IPS DF 6.9 (cell line): ENCODE measurements at regions not wholly inside any gene's neighbourhood (a gene's known extent, or its start where the extent isn't known, plus 50 kb on each side); places are given as distances from the start of the nearest gene placed in this dataset.
"Not testable (repeated sequence)": the region's sequence is repeated elsewhere in the genome, so short reads cannot be mapped to it uniquely, and the experiment has no call there.

Experiments
- DNase-seq: peaks from one replicate; pipeline ENCODE4 v3.0.0-alpha.2; 2013; ENCODE audit warnings: low read depth, low spot score
- H3K27ac ChIP-seq: one replicate; pipeline ENCODE4 v1.5.1; 2013; ENCODE audit warnings: low read length, control low read depth
- H3K27me3 ChIP-seq: 2 replicates; pipeline ENCODE4 v1.6.1; 2013; ENCODE audit warnings: mild to moderate bottlenecking, low read length; ENCODE audit not compliant: control insufficient read depth, insufficient read depth
- H3K36me3 ChIP-seq: 2 replicates; pipeline ENCODE4 v1.6.1; 2013; ENCODE audit warnings: low read length; ENCODE audit not compliant: control insufficient read depth, insufficient read depth
- H3K4me1 ChIP-seq: 2 replicates; pipeline ENCODE4 v1.6.1; 2013; ENCODE audit warnings: low read length; ENCODE audit not compliant: control insufficient read depth, insufficient read depth
- H3K4me3 ChIP-seq: 2 replicates; pipeline ENCODE4 v1.5.1; 2013; ENCODE audit warnings: mild to moderate bottlenecking, low read length
- H3K9me3 ChIP-seq: 2 replicates; pipeline ENCODE4 v1.6.1; 2013; ENCODE audit warnings: low read length, inconsistent platforms; ENCODE audit not compliant: control insufficient read depth, insufficient read depth
- WGBS: extraction: QIAGEN DNeasy Blood & Tissue Kit; methylation state at CpG from one replicate; pipeline ENCODE4 v1.1.7; 2013; ENCODE audit warnings: mixed read lengths, missing lambda C conversion rate; ENCODE audit not compliant: insufficient read length, insufficient coverage; 5-methylcytosine and 5-hydroxymethylcytosine counted together

DNA sequence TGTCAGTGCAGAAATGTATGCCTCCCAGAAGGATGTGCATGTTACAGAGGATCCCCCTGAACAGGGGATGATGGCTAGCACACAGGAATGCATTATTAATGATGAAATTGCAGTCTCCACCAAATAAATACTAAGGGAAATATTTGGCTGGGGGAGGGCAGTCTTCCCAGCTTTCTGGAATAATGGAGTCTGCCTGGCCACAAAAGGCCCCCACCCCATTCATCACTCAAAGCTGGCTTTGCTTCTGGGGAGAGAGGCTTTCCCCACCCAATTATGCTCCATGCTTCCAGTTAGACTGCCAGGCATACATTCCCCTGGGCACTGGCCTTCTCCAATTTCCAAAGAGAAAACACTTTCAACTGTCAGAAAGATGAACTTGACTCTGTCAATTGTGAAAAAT, 302.7 kb downstream of the SIPA1L2 start:
- Histone ChIP-seq H3K9me3 (no peaks in the 10 kb centered on the region), H3K4me3 (no peak overlapping the region), H3K27ac (no peak overlapping the region), H3K4me1 (no peaks in the 10 kb centered on the region), H3K36me3 (no peaks in the 10 kb centered on the region), H3K27me3 (no peaks in the 10 kb centered on the region)
- no peak for DNase-seq

DNA sequence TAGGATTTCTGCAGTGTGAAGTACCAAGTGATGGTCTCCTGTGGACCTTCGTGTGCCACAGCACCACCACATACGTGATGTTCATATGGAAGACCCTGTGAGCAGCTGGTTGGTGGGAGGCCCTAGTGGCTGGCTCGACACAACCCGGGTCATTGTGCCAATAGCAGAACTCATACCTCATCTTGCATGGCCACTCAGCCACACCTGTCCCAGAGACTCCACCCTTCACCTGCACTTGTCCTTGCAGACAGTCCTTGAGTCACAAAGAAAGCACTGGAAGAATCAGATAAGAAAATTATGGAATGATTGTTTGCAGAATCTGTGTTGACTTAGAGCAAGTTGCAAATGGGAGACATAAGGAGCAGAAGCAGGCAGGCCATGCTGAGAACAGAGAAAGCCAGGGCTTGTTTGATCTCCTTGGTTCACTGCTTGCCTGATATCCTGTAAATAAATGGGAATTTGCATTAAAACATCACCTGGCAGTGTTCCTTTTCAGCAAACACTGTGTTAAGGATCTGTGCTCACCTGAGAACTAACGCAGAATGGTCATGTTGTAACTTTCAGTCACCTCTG, 307.7 kb downstream of the SIPA1L2 start:
- H3K36me3 ChIP-seq = no peaks in the 10 kb centered on the region
- no CpG with 5 or more reads among the region's 5 CpGs for WGBS
- H3K4me3 ChIP-seq = no peak overlapping the region
- no peaks in the 10 kb centered on the region for H3K9me3 ChIP-seq
- no peak overlapping the region for H3K27ac ChIP-seq
- no peaks in the 10 kb centered on the region for H3K27me3 ChIP-seq
- no peaks in the 10 kb centered on the region; the same call in 1 of the 2 replicates for H3K4me1 ChIP-seq
- no peak for DNase-seq

DNA sequence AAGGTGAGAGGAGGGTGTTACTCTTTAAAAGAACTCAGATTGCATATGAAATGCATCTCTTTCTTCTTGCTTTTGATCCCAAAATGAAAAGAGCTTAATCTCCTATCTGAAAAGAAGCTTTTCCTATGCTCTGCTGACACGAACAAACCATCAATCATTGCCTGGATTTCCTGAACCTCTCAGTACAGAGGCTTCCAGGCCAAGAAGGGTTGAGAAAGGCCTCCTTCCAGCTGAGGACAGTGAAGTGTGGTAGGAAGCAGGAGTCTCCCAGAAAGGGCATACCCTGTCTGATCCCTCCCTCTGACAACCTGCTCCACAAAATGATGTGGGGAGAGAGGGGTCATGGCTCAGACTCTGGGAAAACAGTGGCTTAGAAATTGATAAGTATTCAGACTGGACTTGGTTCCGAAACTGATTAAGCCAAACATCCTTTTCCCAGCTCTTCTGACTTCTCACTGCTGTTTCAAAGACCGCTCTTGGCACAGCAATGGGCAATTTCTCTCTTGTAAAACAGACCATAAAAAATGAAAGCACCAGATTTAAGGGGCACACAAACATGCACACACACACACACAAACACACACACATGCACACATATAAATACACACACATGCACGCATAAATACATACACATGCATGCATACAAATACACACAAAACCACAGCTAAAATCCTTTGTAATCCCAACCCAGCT, 310.3 kb downstream of the SIPA1L2 start:
- DNase-seq = no peak
- H3K4me1 ChIP-seq = no peaks in the 10 kb centered on the region; the same call in 1 of the 2 replicates
- WGBS = no CpG with 5 or more reads among the region's 4 CpGs
- no peak overlapping the region for H3K27ac ChIP-seq
- no peaks in the 10 kb centered on the region for H3K9me3 ChIP-seq
- H3K27me3 ChIP-seq = no peaks in the 10 kb centered on the region
- no peaks in the 10 kb centered on the region for H3K36me3 ChIP-seq
- H3K4me3 ChIP-seq = no peak overlapping the region

- Histone ChIP-seq H3K27ac (no peak overlapping the region), H3K4me1 (no peaks in the 10 kb centered on the region; the same call in 1 of the 2 replicates), H3K27me3 (no peaks in the 10 kb centered on the region), H3K9me3 (no peaks in the 10 kb centered on the region), H3K36me3 (no peaks in the 10 kb centered on the region), H3K4me3 (no peak overlapping the region)
- no CpG with 5 or more reads among the region's 10 CpGs for WGBS
- no peak for DNase-seq
These were observed 310.9 kb downstream of the SIPA1L2 start for GRCh38 chr1:232319072-232319471.

- Histone ChIP-seq H3K27ac (no peak overlapping the region), H3K36me3 (no peaks in the 10 kb centered on the region), H3K4me3 (no peak overlapping the region), H3K4me1 (no peaks in the 10 kb centered on the region; the same call in 1 of the 2 replicates), H3K27me3 (no peaks in the 10 kb centered on the region), H3K9me3 (no peaks in the 10 kb centered on the region)
- no peak for DNase-seq
- no CpG with 5 or more reads among the region's 2 CpGs for WGBS
These were observed 311.8 kb downstream of the SIPA1L2 start for GRCh38 chr1:232318143-232318542.

DNA sequence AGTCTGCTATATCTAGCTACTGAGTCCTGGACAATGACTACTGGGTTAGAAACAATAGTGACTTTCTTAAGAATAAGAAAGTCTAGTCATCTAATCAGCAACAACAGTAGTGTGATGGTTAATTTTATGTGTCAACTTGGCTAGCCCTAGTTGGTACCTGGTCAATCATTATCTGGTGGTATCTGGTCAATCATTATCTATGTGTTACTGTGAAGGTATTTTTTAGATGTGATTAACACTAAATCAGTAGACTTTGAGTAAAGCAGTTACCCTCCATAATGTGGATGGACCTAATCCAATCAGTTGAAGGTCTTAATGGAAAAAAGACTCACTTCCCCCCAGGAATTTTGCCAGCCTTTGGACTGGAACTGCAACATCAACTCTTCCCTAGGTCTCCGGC, 312.6 kb downstream of the SIPA1L2 start:
- Histone ChIP-seq H3K4me3 (no peak overlapping the region), H3K4me1 (no peaks in the 10 kb centered on the region; the same call in 1 of the 2 replicates), H3K36me3 (no peaks in the 10 kb centered on the region), H3K27ac (no peak overlapping the region), H3K9me3 (no peaks in the 10 kb centered on the region), H3K27me3 (no peaks in the 10 kb centered on the region)
- WGBS = no CpG with 5 or more reads among the region's 1 CpG
- DNase-seq = no peak

DNA sequence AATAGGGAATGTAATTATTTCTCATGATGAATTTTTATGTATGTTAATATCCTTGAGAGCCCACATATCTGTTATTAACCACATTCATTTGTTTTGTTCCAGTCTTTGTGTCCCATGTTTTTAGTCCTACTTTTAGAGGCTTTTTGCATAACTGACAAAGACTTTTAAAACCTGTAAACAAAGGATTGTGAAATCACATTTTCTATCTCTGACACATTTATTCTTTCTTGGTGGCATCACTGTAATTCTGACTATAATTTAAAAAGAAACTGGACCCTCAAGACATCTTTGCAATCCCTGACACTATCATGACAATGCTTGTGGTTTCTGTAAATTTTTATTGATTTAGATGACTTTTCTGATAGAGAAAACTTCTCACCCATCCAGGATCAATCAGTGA, 313.1 kb downstream of the SIPA1L2 start:
- Histone ChIP-seq H3K4me1 (no peaks in the 10 kb centered on the region; the same call in 1 of the 2 replicates), H3K27ac (no peak overlapping the region), H3K36me3 (no peaks in the 10 kb centered on the region), H3K4me3 (no peak overlapping the region), H3K9me3 (no peaks in the 10 kb centered on the region), H3K27me3 (no peaks in the 10 kb centered on the region)
- DNase-seq = no peak

DNA sequence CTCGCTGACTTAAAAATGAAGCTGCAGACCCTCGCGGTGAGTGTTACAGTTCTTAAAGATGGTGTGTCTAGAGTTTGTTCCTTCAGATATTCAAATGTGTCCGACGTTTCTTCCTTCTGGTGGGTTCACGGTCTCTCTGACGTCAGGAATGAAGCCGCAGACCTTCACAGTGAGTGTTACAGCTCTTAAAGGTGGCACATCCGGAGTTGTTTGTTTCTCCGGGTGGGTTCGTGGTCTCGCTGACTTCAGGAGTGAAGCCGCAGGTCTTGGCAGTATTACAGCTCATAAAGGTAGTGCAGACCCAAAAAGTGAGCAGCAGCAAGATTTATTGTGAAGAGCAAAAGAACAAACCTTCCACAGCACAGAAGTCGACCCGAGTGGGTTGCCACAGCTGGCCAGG, 316.1 kb downstream of the SIPA1L2 start:
- H3K4me1 ChIP-seq = not testable (repeated sequence)
- no CpG with 5 or more reads among the region's 15 CpGs for WGBS

GRCh38 chr1:232310541-232310940, 319.4 kb downstream of the SIPA1L2 start:
- no CpG with 5 or more reads among the region's 5 CpGs for WGBS
- H3K36me3 ChIP-seq = no peaks in the 10 kb centered on the region

More for the DNA sequence above, 316.1 kb downstream of the SIPA1L2 start:
- H3K27ac ChIP-seq, H3K27me3 ChIP-seq, H3K9me3 ChIP-seq, H3K4me3 ChIP-seq, DNase-seq, H3K36me3 ChIP-seq: not testable (repeated sequence)

GRCh38 chr1:232308616-232309015, 321.3 kb downstream of the SIPA1L2 start:
- H3K36me3 ChIP-seq = no peaks in the 10 kb centered on the region
- no CpG with 5 or more reads among the region's 3 CpGs for WGBS
- no peak for DNase-seq
- H3K27ac ChIP-seq = no peak overlapping the region
- H3K4me1 ChIP-seq = peaks cover 5% of the 10 kb centered on the region
- H3K27me3 ChIP-seq = no peaks in the 10 kb centered on the region; the same call in 1 of the 2 replicates
- H3K4me3 ChIP-seq = no peak overlapping the region
- H3K9me3 ChIP-seq = no peaks in the 10 kb centered on the region

More at GRCh38 chr1:232310541-232310940, 319.4 kb downstream of the SIPA1L2 start:
- H3K27me3 ChIP-seq = no peaks in the 10 kb centered on the region; the same call in 1 of the 2 replicates
- H3K4me3 ChIP-seq = no peak overlapping the region
- H3K9me3 ChIP-seq = no peaks in the 10 kb centered on the region
- DNase-seq = no peak
- no peak overlapping the region for H3K27ac ChIP-seq
- peaks cover 5% of the 10 kb centered on the region for H3K4me1 ChIP-seq
